Fibroblast of the aortic adventitia (primary cell): ENCODE measurements at regions not wholly inside any gene's neighbourhood (a gene's known extent, or its start where the extent isn't known, plus 50 kb on each side); places are given as distances from the start of the nearest gene placed in this dataset.

Experiments used
- DNase-seq: peaks from one replicate; pipeline ENCODE4 v3.0.0-alpha.2; 2010; ENCODE audit warnings: low read depth
- H3K4me3 ChIP-seq: 2 replicates; pipeline ENCODE4 v1.5.1; 2011; ENCODE audit warnings: low read depth, mild to moderate bottlenecking, control low read depth, low read length, moderate library complexity
- CTCF ChIP-seq: IDR thresholded peaks from 2 replicates; pipeline ENCODE4 v1.5.1; 2011; ENCODE audit warnings: mild to moderate bottlenecking, low read length, control low read depth, inconsistent platforms; ENCODE audit not compliant: insufficient read depth

GRCh38 chr16:24624102-24624501 lies 84.7 kb downstream of the RBBP6 start:
- H3K4me3 ChIP-seq = no peak overlapping the region
- no peak for TF ChIP-seq CTCF
- DNase-seq = no peak

- no peak for TF ChIP-seq CTCF
- DNase-seq = peak; percentile 55
- H3K4me3 ChIP-seq = no peak overlapping the region
Measured at GRCh38 chr16:24626256-24626655, 86.9 kb downstream of the RBBP6 start.

GRCh38 chr16:24634919-24635318 lies 94.5 kb upstream of the TNRC6A start:
- DNase-seq = no peak
- TF ChIP-seq CTCF = no peak
- H3K4me3 ChIP-seq = no peak overlapping the region

- no peak for TF ChIP-seq CTCF
- no peak overlapping the region for H3K4me3 ChIP-seq
- DNase-seq = peak; percentile 98
Measured at GRCh38 chr16:24635900-24636610, 93.4 kb upstream of the TNRC6A start.

GRCh38 chr16:24639769-24640168 lies 89.7 kb upstream of the TNRC6A start:
- DNase-seq = no peak
- H3K4me3 ChIP-seq = no peak overlapping the region
- no peak for TF ChIP-seq CTCF

GRCh38 chr16:24643489-24643888 lies 86.0 kb upstream of the TNRC6A start:
- DNase-seq = no peak
- H3K4me3 ChIP-seq = no peak overlapping the region
- no peak for TF ChIP-seq CTCF
